ENCODE measurements at regions not wholly inside any gene's neighbourhood (a gene's known extent, or its start where the extent isn't known, plus 50 kb on each side); places are given as distances from the start of the nearest gene placed in this dataset.

- no peak for TF ChIP-seq FEZF1 (tag by site-specific recombination; IDR thresholded peaks at IDR 0.05)
Observed at GRCh38 chrX:580030-580429, 50.6 kb upstream of the SHOX start (continued).

Measured in HEK293 (cell line).